ENCODE measurements at regions not wholly inside any gene's neighbourhood (a gene's known extent, or its start where the extent isn't known, plus 50 kb on each side); places are given as distances from the start of the nearest gene placed in this dataset.

GRCh38 chr6:146891615-146892265 is 293.0 kb downstream of the ADGB start:
- intact Hi-C loops (cut with micrococcal nuclease; ENCODE audit: unreplicated experiment) (no loop called here), in situ Hi-C loops (cut with HindIII; ENCODE audit: low pct_unique_long_range_greater_than_20kb, low sequenced_read_pairs) (no loop called here)
- no peak overlapping the region for H3K4me3 ChIP-seq (ENCODE audit: low read depth in 2 of 2, low read length in 2 of 2)
- ChIA-PET CTCF (no interaction called here), POLR2A (no interaction called here)
- no peaks in the 10 kb centered on the region for H3K9me3 ChIP-seq (ENCODE audit: control insufficient read depth, insufficient read depth, low read depth, low read length)
- no peak for ATAC-seq
- DNase-seq (ENCODE audit: low read depth, low spot score) = no peak
- BruUV-seq (replicated peaks) = no TSS peak
- TF ChIP-seq POLR2AphosphoS5 (IDR thresholded peaks at IDR 0.05; ENCODE audit: low read depth, low read length) (no peak), SIN3A (IDR thresholded peaks at IDR 0.05; ENCODE audit: borderline replicate concordance, insufficient read depth, low read depth, low read length) (no peak), REST (IDR thresholded peaks at IDR 0.05; ENCODE audit: insufficient read depth in 1 of 2, low read depth in 2 of 2, low read length in 1 of 2) (no peak)
- peaks cover 2% of the 10 kb centered on the region; the same call in 1 of the 2 replicates for H3K4me1 ChIP-seq (ENCODE audit: control insufficient read depth, insufficient read depth, low read length)
- H3K27me3 ChIP-seq (ENCODE audit: control insufficient read depth, insufficient read depth, low read length) = no peaks in the 10 kb centered on the region
- no peaks in the 10 kb centered on the region for H3K36me3 ChIP-seq (ENCODE audit: control insufficient read depth, insufficient read depth, low read length)
- no peak overlapping the region for H3K27ac ChIP-seq (ENCODE audit: low read length)

GRCh38 chr6:146892283-146892612 is 293.5 kb downstream of the ADGB start:
- Histone ChIP-seq H3K36me3 (ENCODE audit: control insufficient read depth, insufficient read depth, low read length) (no peaks in the 10 kb centered on the region), H3K4me1 (ENCODE audit: control insufficient read depth, insufficient read depth, low read length) (peaks cover 2% of the 10 kb centered on the region; the same call in 1 of the 2 replicates), H3K9me3 (ENCODE audit: control insufficient read depth, insufficient read depth, low read depth, low read length) (no peaks in the 10 kb centered on the region), H3K27ac (ENCODE audit: low read length) (no peak overlapping the region), H3K4me3 (ENCODE audit: low read depth in 2 of 2, low read length in 2 of 2) (no peak overlapping the region), H3K27me3 (ENCODE audit: control insufficient read depth, insufficient read depth, low read length) (no peaks in the 10 kb centered on the region)
- in situ Hi-C loops (cut with HindIII; ENCODE audit: low pct_unique_long_range_greater_than_20kb, low sequenced_read_pairs) = no loop called here
- no peak for DNase-seq (ENCODE audit: low read depth, low spot score)
- no TSS peak for BruUV-seq (replicated peaks)
- ChIA-PET POLR2A (no interaction called here), CTCF (no interaction called here)
- intact Hi-C loops (cut with micrococcal nuclease; ENCODE audit: unreplicated experiment) = no loop called here
- no peak for ATAC-seq
- TF ChIP-seq CTCF (IDR thresholded peaks at IDR 0.05) = no peak
- TF ChIP-seq REST (IDR thresholded peaks at IDR 0.05; ENCODE audit: insufficient read depth in 1 of 2, low read depth in 2 of 2, low read length in 1 of 2) = no peak
